ENCODE measurements at regions not wholly inside any gene's neighbourhood (a gene's known extent, or its start where the extent isn't known, plus 50 kb on each side); places are given as distances from the start of the nearest gene placed in this dataset.

- Mint-ChIP-seq H3K27me3 (ENCODE audit: low read depth) (peaks cover under 1% of the 10 kb centered on the region), H3K27ac (ENCODE audit: unreplicated experiment) (no peak overlapping the region)
- no peak for TF ChIP-seq CTCF (conservative IDR thresholded peaks at IDR 0.05)
Measured at GRCh38 chr17:55577687-55578086, 66.4 kb upstream of the SMIM36 start.

GRCh38 chr17:55576996-55577586 lies 65.8 kb upstream of the SMIM36 start:
- H3K4me3 Mint-ChIP-seq, result no peak overlapping the region
- H3K9me3 Mint-ChIP-seq, result no peaks in the 10 kb centered on the region
- H3K27me3 Mint-ChIP-seq (ENCODE audit: low read depth), result peaks cover 2% of the 10 kb centered on the region
- H3K36me3 Mint-ChIP-seq (ENCODE audit: low read depth), result no peaks in the 10 kb centered on the region
- no peak overlapping the region for H3K27ac Mint-ChIP-seq (ENCODE audit: unreplicated experiment)
- no peak for DNase-seq (ENCODE audit: low read depth, low spot score)
- no peaks in the 10 kb centered on the region for H3K4me1 Mint-ChIP-seq
- no peak for TF ChIP-seq CTCF (conservative IDR thresholded peaks at IDR 0.05)

More at GRCh38 chr17:55577687-55578086, 66.4 kb upstream of the SMIM36 start:
- Mint-ChIP-seq H3K4me1 (no peaks in the 10 kb centered on the region), H3K36me3 (ENCODE audit: low read depth) (no peaks in the 10 kb centered on the region), H3K9me3 (no peaks in the 10 kb centered on the region), H3K4me3 (no peak overlapping the region)
- no peak for DNase-seq (ENCODE audit: low read depth, low spot score)

- Mint-ChIP-seq H3K27ac (ENCODE audit: unreplicated experiment) (no peak overlapping the region), H3K4me3 (no peak overlapping the region), H3K4me1 (no peaks in the 10 kb centered on the region), H3K36me3 (ENCODE audit: low read depth) (no peaks in the 10 kb centered on the region), H3K9me3 (no peaks in the 10 kb centered on the region), H3K27me3 (ENCODE audit: low read depth) (peaks cover 2% of the 10 kb centered on the region)
- no peak for TF ChIP-seq CTCF (conservative IDR thresholded peaks at IDR 0.05)
- DNase-seq (ENCODE audit: low read depth, low spot score), result no peak
Measured at GRCh38 chr17:55576237-55576995, 65.2 kb upstream of the SMIM36 start.

- H3K9me3 Mint-ChIP-seq, result no peaks in the 10 kb centered on the region
- H3K27me3 Mint-ChIP-seq (ENCODE audit: low read depth), result peaks cover 2% of the 10 kb centered on the region
- no peak overlapping the region for H3K4me3 Mint-ChIP-seq
- TF ChIP-seq CTCF (conservative IDR thresholded peaks at IDR 0.05), result no peak
- no peak overlapping the region for H3K27ac Mint-ChIP-seq (ENCODE audit: unreplicated experiment)
- H3K36me3 Mint-ChIP-seq (ENCODE audit: low read depth), result no peaks in the 10 kb centered on the region
- no peak for DNase-seq (ENCODE audit: low read depth, low spot score)
- no peaks in the 10 kb centered on the region for H3K4me1 Mint-ChIP-seq
Measured at GRCh38 chr17:55575058-55575636, 63.9 kb upstream of the SMIM36 start.

DNA sequence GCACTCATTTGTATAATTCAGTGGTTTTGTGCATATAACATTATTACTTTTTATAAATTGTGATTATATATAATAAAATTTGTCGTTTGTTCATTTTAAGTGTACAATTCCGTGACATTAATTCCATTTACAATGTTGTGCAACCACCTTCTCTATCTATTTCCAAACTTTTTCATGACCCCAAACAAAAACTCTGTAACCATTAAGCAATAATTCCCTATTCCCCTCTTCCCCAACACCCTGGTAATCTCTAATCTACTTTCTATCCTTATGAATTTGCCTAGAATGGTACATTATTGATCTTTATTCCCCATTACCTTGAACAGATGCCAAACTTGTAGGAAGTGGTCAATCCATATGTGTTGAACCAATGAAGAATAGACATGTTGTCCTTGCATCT lies 61.3 kb upstream of the SMIM36 start:
- Mint-ChIP-seq H3K4me1 (no peaks in the 10 kb centered on the region), H3K9me3 (no peaks in the 10 kb centered on the region), H3K4me3 (no peak overlapping the region), H3K27me3 (ENCODE audit: low read depth) (peaks cover 4% of the 10 kb centered on the region), H3K36me3 (ENCODE audit: low read depth) (no peaks in the 10 kb centered on the region), H3K27ac (ENCODE audit: unreplicated experiment) (no peak overlapping the region)
- DNase-seq (ENCODE audit: low read depth, low spot score), result no peak
- no peak for TF ChIP-seq CTCF (conservative IDR thresholded peaks at IDR 0.05)

Measured in neural crest cell (in vitro differentiated cells).